ENCODE measurements at regions not wholly inside any gene's neighbourhood (a gene's known extent, or its start where the extent isn't known, plus 50 kb on each side); places are given as distances from the start of the nearest gene placed in this dataset.

DNA sequence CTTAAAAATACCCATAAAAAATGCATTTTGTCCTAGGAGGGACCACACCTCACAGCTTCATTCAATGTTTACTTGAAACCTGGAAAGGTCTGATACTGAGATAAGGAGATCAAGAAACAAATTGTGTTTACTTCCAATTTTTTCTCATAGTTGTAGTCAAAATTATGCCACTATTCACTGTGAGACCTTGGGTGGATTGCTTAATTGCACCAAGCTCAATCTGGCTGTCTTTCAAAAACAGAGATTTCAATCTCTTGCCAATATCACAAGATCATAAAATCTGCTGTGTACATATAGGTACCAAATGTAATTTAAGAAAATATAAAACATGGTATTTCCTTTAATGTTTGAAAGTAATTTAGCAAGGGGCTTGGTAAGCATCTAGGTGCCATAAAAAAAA, 186.4 kb upstream of the THBS1 start:
- TF ChIP-seq, protein P1, sequence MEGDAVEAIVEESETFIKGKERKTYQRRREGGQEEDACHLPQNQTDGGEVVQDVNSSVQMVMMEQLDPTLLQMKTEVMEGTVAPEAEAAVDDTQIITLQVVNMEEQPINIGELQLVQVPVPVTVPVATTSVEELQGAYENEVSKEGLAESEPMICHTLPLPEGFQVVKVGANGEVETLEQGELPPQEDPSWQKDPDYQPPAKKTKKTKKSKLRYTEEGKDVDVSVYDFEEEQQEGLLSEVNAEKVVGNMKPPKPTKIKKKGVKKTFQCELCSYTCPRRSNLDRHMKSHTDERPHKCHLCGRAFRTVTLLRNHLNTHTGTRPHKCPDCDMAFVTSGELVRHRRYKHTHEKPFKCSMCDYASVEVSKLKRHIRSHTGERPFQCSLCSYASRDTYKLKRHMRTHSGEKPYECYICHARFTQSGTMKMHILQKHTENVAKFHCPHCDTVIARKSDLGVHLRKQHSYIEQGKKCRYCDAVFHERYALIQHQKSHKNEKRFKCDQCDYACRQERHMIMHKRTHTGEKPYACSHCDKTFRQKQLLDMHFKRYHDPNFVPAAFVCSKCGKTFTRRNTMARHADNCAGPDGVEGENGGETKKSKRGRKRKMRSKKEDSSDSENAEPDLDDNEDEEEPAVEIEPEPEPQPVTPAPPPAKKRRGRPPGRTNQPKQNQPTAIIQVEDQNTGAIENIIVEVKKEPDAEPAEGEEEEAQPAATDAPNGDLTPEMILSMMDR (IDR thresholded peaks at IDR 0.05) = no peak
- TF ChIP-seq POLR2AphosphoS5 (IDR thresholded peaks at IDR 0.05; ENCODE audit: low read depth, low read length) = no peak
- TF ChIP-seq, protein P2, sequence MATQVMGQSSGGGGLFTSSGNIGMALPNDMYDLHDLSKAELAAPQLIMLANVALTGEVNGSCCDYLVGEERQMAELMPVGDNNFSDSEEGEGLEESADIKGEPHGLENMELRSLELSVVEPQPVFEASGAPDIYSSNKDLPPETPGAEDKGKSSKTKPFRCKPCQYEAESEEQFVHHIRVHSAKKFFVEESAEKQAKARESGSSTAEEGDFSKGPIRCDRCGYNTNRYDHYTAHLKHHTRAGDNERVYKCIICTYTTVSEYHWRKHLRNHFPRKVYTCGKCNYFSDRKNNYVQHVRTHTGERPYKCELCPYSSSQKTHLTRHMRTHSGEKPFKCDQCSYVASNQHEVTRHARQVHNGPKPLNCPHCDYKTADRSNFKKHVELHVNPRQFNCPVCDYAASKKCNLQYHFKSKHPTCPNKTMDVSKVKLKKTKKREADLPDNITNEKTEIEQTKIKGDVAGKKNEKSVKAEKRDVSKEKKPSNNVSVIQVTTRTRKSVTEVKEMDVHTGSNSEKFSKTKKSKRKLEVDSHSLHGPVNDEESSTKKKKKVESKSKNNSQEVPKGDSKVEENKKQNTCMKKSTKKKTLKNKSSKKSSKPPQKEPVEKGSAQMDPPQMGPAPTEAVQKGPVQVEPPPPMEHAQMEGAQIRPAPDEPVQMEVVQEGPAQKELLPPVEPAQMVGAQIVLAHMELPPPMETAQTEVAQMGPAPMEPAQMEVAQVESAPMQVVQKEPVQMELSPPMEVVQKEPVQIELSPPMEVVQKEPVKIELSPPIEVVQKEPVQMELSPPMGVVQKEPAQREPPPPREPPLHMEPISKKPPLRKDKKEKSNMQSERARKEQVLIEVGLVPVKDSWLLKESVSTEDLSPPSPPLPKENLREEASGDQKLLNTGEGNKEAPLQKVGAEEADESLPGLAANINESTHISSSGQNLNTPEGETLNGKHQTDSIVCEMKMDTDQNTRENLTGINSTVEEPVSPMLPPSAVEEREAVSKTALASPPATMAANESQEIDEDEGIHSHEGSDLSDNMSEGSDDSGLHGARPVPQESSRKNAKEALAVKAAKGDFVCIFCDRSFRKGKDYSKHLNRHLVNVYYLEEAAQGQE (IDR thresholded peaks at IDR 0.05; ENCODE audit: insufficient read depth in 1 of 2, low read depth in 2 of 2, low read length in 1 of 2) = no peak

All from Panc1 (cell line).